Tongue (tissue), 1 donor: ENCODE measurements at regions not wholly inside any gene's neighbourhood (a gene's known extent, or its start where the extent isn't known, plus 50 kb on each side); places are given as distances from the start of the nearest gene placed in this dataset.

Source experiments
- DNase-seq: peaks from one replicate; pipeline ENCODE4 v3.0.0-alpha.2; 2015

GRCh38 chr13:105518086-105518485 is 1017.4 kb downstream of the EFNB2 start:
- DNase-seq, result no peak

DNA sequence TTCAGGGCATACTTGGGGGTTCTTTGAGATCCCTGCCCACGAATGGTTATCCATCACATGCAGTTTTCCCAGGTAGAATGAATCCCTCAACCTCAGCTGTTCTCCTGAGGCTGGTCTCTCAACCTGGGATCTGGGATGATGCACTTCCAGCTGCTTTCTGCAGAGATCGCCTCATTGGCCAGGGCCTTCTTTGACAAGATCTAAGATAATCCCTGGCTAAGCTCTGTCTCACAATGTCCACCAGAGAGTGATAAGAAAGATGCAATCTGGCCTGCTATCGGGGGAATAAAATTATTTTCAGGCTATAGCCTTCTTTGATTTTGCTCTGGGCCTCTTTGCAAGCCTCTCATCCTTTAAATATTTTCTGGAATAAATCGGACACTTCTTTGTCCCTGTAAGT is 1021.1 kb downstream of the EFNB2 start:
- no peak for DNase-seq

DNA sequence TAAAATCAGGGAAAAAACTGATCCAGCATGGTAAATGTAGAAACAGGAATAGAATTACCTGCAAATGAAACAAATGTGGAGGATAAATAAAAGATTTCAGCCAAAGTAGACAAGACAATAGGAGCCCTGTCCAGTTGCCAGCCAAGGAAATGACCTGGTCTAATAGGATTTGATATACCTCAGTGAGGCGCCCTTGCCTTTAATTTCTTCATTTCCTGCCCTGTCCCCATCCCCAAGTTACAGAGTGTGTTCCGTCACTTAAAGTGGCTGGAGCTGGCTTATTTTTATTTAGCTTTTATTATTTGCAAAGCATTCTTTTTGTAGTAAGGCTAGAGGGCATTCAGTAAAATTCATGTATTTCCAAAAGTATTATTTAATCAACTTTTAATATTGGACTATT is 1022.0 kb downstream of the EFNB2 start:
- no peak for DNase-seq

DNA sequence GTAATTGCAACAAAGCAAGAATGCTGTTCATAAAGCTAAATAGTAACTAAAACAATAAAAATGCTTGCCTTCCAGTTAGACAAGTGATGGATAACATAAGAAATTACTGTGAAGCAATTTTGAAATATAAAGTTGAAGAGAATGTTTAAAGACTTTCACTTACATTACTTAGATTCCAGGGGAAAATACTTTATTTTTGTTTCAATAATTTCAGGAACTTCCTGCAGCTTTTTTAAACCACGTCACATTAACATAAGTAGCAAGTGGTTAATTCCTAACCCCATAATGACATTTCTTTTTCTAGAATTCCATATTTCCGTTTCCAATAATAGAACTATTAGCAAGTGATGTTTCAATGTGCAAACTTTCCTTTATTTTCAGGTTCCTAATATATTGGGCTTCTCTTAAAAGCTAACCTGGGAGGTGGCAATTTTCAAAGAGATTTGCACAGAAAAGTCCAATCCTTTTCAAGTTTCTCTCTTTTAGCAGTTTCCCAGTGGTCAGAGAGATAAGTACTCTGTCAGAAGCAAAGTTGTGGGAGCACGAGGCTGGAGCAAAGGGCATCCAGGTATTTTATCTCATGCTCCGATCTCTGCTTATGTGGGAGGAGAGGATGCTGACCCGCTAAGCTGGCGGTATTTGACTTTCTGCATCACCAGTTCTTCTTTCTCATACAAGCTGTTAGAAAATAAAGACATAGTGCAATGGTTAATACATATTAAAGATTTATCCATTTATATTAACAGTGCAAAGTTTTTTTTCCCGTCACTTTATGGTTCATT is 1025.3 kb downstream of the EFNB2 start:
- DNase-seq, result no peak

GRCh38 chr13:105506463-105506862 is 1029.0 kb downstream of the EFNB2 start:
- no peak for DNase-seq

DNA sequence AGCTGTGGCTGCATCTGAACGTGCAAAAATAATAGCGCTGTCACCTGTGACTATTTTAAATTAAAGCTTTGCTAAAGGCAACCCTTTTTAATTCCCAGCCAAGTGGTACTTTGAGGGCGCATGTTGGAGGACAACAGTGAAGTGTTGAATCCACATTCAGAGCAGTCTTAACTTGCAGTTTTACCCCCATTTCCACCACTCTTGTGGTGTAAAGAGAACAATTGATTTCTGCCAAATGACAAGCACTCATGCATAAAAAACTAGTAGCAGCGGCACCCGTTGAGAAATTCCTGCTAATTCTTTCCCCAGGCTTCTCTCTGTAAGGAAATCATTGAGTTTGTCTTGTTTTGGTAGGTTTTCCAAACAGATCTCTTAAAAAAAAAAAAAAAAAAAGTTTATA is 1033.3 kb downstream of the EFNB2 start:
- DNase-seq, result no peak

GRCh38 chr13:105497597-105497996 is 1037.9 kb downstream of the EFNB2 start:
- no peak for DNase-seq

DNA sequence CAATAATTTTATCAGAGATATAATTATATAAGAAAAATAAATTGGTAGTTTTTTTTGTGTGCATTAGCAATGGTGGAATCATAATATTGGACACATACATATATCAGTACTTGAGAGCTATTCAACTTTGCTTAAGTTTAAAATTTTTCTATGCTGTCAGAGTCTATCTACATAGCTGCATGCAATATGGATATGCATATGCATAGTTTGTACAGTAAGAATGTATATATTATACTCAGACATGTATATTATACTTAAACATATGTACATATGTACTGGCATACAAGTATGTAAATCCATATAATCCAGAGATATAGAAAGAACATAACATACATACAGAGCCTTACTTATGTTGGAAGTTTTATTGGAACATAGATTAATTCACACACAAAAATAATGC is 1043.2 kb downstream of the EFNB2 start:
- no peak for DNase-seq

- DNase-seq, result no peak
These were observed 1044.1 kb downstream of the EFNB2 start for GRCh38 chr13:105491345-105491744.

DNA sequence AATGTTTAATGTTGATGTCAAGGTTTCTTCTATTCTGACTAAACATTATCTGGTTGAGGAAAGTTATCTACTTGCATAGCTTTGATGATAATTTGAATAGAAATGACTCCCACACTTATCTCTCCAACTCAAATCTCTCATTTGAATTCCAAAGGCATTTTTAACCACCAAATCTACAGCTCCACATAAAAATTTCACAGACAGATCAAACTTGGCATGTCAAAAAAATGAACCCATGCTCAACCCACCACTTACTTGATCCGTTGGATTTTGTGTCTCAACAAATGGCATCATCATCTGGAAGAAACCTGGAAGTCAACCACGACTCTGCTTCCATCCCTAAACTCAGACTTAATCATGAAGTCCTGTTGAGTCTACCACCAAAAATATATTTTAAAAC is 1050.4 kb downstream of the EFNB2 start:
- DNase-seq, result no peak

DNA sequence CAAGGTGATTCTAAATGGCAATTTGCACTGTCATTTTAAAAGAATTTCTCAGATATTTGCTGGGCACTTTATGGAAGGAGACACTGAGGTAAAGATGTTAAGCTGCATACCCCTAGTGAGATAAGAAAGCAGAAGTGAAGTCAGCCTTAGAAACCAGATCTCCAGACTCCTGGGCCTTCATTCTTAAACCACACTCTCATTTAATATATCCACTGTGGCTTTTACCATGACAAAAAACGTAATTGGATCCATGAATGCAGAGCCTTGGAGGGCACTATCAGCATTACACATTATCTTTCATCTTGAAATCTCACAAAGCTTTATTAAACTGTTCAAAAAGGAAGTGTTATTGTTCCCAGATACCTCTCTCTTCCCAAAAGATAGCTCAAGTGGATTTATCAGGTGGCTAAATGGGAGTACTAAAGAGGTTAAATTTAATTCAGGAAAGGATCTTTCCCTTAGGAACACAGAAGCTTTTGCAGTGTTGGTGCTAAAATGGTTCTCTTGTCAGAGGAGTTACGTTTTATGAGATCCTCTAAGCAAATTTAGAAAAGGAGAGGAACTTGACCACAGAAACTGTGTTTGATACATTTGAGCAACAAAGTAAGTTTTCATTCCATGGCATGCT is 1060.4 kb downstream of the EFNB2 start:
- no peak for DNase-seq

- no peak for DNase-seq
These were observed 1063.8 kb downstream of the EFNB2 start for GRCh38 chr13:105471673-105472072.

GRCh38 chr13:105466376-105466775 is 1069.1 kb downstream of the EFNB2 start:
- no peak for DNase-seq

DNA sequence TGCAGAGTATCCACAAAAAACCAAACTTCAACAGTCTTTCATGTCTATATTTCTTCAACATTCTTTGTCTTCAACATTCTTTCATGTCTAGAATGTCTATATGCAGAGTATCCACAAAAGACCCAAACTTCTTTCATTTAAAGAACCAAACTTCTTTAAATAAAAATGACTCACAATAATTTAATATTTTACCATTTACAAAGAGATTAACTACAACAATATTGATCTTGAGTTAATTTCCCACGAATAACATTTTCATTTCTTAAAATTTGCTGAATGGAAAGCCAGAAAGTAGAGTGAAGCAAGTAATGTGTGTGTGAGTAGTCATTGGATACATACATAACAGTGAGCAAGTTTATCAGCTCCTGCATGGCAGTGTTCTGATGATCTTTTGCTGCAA is 1069.7 kb downstream of the EFNB2 start, which contains the start of gene DAOA:
Gene DAOA, plus strand, starts transcription at position 301 of the 400 bp plus-strand sequence.
- DNase-seq, result no peak

GRCh38 chr13:105465251-105465650 is 1070.2 kb downstream of the EFNB2 start:
- no peak for DNase-seq

GRCh38 chr13:105464249-105464648 is 1071.2 kb downstream of the EFNB2 start:
- no peak for DNase-seq

GRCh38 chr13:105463011-105463501 is 1072.4 kb downstream of the EFNB2 start:
- peak; percentile 21 for DNase-seq

DNA sequence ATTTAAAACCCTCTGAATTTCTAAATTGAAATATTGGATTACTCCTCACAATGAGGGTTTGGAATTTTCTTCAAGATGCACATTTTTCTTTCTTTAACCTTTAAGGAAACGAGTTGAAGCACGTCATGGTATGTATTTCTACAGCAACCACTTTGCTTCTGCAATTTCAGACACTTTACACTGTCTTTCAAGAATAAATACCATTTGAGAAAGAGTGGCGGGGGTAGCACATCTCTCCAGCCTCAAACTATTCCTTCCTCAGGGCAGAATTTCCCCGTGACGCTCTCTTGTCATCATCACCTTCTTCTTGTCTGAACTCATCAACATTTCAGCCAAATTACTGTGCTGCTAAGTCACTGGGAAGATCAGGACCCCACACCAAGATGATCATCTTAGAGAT is 1073.4 kb downstream of the EFNB2 start:
- no peak for DNase-seq

- DNase-seq, result no peak
These were observed 1082.6 kb downstream of the EFNB2 start for GRCh38 chr13:105452895-105453294.

DNA sequence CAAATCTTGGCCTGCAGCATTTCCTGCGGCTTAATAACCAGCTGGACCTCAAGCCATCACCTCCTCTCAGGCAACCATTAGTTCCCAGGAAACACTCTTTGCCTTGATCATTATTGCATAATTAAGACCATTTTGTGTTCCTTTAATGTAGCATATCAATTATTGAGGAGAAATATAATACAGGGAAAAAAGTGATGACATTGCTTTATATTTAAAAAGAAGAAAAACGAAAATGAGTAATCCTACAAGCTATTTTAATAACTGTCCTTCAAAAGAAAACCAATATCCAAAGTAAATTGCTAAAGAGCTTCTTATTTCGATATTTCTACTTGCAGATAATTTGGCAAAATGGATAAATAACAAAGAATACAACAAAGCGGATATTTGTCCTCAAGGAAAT is 1084.7 kb downstream of the EFNB2 start:
- no peak for DNase-seq

GRCh38 chr13:105448811-105449210 is 1086.7 kb downstream of the EFNB2 start:
- DNase-seq, result no peak

DNA sequence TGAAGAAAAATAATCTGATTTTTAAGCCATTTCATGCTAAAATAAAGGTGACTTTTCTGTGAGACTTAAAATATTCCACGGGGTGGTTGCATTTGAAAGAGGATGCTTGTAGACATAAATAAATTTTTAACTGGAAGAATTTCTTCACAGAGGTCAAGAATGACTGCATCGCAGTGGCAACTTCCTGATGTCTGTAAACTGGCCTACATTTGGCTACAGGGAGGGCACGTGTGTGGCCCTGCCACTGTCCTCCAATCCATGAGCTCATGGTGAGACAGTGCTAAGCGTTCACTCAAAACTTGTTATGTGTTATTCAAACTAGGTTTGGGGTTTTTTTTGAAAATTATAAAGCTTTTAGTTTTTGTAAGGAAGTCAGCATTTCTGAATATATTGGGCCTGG is 1089.3 kb downstream of the EFNB2 start:
- no peak for DNase-seq

- DNase-seq, result no peak
These were observed 1089.7 kb downstream of the EFNB2 start for GRCh38 chr13:105445796-105446195.
